GM19372 (cell line): ENCODE measurements at regions not wholly inside any gene's neighbourhood (a gene's known extent, or its start where the extent isn't known, plus 50 kb on each side); places are given as distances from the start of the nearest gene placed in this dataset.
A peak's percentile ranks its signal among the peaks of the same experiment; 100 is the strongest.
"Not testable (repeated sequence)": the region's sequence is repeated elsewhere in the genome, so short reads cannot be mapped to it uniquely, and the experiment has no call there.

Experiments
- ATAC-seq: cut with Tn5 transposase; IDR thresholded peaks from one replicate; pipeline ENCODE4 v1.9.1; 2021; ENCODE audit warnings: mild to moderate bottlenecking, low read depth, moderate library complexity; ENCODE audit not compliant: unreplicated experiment

- ATAC-seq, result not testable (repeated sequence)
These were observed 135.3 kb upstream of the RFC3 start for GRCh38 chr13:33682646-33683045.

DNA sequence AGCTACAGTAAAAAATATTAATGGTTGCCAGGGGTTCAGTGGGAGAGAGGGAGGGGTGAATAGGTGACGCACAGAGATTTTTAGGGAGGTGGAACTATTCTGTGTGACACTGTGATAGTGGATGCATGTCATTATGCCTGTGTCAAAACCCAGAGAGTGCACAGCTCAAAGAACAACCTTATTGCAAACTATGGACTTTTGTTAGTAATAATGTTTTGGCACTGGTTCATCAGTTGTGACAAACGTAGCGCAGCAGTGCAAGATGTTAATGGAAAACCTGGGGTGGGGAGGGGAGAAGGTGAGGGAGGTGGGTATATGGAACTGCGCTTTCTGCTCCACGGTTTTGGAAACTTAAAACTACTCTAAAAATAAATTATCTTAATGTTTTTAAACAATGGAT lies 134.6 kb upstream of the RFC3 start:
- ATAC-seq, result no peak

- ATAC-seq, result no peak
These were observed 133.1 kb upstream of the RFC3 start for GRCh38 chr13:33684874-33685273.

GRCh38 chr13:33686772-33687480 lies 131.0 kb upstream of the RFC3 start:
- no peak for ATAC-seq

DNA sequence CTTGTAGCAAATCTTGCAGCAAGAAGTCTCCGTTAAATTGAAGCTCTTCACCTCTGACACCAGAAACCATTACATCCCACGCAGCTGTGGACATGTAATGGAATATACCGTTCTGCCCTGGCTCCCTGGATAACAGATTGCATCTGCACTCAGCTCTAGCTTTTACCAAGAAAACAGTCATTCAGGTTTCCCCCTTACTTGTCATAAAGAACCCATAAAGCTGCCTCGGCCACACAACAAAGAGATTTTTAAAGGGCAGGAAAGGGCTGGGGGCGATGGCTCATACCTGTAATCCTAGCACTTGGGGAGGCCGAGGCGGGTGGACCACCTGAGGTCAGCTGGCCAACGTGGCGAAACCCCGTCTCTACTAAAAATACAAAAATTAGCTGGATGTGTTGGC lies 127.6 kb upstream of the RFC3 start:
- no peak for ATAC-seq

DNA sequence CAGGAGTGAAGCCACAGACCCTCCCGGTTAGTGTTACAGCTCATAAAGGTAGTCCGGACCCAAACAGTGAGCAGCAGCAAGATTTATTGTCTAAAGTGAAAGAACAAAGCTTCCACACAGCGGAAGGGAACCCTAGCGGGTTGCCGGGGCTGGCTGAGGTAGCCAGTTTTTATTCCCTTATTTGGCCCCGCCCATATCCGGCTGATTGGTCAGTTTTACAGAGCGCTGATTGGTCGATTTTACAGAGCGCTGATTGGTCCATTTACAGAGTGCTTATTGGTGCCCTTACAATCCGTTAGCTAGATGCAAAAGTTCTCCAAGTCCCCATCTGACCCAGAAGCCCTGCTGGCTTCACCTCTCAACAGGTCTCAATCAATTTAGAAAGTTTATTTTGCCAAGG lies 126.0 kb upstream of the RFC3 start:
- no peak for ATAC-seq

GRCh38 chr13:33692531-33692930 lies 125.4 kb upstream of the RFC3 start:
- no peak for ATAC-seq

GRCh38 chr13:33694546-33694945 lies 123.4 kb upstream of the RFC3 start:
- ATAC-seq, result no peak

DNA sequence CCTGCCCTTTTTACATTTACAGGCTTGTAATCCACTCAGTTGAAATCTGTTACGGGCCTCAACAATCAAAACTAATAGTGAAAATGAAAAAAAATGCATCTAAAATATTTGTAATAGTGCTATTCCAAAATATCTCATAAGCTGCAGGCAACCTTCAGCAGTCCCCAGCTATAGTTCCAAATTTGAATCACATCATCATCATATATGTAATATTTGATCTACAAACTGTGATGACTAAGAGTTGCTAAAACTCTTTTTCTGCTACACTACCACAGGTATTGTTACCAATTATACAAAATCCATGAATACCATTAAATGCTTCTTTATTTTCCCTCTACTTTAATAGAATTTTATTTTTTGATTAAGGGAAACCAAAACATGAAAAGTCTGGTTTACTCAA lies 121.4 kb upstream of the RFC3 start:
- no peak for ATAC-seq

DNA sequence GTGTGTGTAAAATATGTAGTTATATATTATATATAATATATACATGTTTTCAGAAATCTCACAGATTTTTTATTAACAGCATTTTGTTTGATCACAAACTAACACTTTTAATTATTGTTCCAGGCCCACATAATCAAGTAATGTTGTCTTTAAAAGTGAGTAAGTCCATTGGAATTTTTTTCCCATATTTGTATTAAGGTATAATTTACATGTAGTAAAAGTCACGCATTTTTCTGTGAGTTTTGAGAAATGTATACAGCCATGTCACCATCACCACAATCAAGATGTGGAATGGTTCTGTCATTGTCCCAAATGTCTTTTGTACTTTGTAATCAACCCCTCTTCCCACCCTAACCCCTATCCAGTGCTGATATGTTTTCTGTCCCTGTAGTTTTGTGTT lies 120.0 kb upstream of the RFC3 start:
- ATAC-seq, result no peak

DNA sequence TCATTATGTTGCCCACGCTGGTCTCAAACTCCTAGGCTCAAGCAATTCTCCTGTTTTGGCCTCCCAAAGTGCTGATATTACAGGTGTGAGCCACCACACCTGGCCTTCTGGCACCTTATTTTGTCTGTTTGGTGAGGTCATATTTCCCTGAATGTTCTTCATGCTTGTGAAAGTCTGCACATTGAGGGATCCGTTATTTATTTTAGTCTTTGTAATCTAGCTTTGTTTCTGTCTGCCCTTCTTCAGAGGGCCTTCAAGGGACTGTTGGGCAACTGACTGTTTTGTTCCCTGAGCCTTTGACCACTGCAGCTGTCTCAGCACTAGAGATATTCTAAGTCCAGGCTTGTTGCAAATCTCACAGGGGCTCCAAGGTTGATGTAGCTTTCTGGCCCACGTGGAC lies 110.5 kb upstream of the RFC3 start:
- no peak for ATAC-seq

DNA sequence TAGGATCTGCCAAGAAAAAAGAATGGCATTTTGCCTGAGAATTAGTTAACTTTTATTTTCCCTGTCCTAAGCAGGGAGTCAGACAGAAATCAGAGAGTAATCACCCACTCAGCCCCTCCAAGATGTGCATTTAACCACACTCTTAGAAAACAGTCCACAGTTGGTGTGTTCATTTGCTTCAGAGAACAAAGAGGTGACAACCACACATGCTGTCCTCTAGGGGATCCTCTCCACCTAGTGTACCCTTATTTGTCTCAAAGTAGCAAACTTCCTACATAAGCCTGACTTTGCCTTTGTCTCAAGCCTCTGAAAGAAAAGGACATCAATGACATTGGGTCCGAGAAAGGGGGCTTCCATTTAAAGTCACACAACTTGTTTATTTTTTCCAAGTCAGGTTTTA lies 107.0 kb upstream of the RFC3 start:
- no peak for ATAC-seq

- ATAC-seq, result no peak
These were observed 106.5 kb upstream of the RFC3 start for GRCh38 chr13:33711436-33711835.

DNA sequence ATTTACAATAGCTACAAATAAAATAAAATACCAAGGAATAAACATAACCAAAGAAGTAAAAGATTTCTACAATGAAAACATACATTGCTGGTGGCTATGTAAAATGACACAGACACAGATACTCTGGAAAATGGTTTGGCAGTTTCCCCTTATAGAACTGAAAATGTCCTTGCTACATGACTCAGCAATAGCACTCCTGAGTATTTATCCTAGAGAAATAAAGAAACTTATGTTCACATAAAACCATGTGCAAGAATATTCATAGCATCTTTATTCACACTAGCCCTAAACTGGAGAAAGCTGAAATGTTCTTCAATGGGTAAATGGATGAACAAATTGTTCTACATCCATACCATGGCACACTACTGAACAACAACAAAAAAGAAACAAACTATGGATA lies 100.2 kb upstream of the RFC3 start:
- ATAC-seq, result no peak

DNA sequence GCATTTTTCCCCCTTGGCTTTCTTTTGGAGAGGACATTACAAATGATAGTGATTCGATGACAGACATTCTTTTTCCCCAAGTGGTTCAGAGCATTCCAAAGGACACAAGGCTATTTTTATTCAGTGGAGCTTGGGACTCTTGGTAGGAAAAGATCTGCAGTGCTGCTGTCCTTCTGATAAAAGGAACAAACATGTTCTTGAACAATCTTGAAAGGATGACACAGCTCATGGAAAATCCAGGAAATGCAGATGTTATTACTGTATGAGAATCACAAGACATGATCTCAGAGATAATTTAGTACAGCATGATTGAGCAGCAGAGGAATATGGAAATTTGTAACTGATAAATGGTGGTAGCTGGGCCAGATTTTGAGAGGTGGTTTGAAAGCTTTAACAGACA lies 96.2 kb upstream of the RFC3 start:
- no peak for ATAC-seq

- ATAC-seq, result no peak
These were observed 95.6 kb upstream of the RFC3 start for GRCh38 chr13:33722216-33722915.

GRCh38 chr13:33723365-33723764 lies 94.6 kb upstream of the RFC3 start:
- no peak for ATAC-seq

GRCh38 chr13:33723772-33724435 lies 94.0 kb upstream of the RFC3 start:
- peak; percentile 58 for ATAC-seq

DNA sequence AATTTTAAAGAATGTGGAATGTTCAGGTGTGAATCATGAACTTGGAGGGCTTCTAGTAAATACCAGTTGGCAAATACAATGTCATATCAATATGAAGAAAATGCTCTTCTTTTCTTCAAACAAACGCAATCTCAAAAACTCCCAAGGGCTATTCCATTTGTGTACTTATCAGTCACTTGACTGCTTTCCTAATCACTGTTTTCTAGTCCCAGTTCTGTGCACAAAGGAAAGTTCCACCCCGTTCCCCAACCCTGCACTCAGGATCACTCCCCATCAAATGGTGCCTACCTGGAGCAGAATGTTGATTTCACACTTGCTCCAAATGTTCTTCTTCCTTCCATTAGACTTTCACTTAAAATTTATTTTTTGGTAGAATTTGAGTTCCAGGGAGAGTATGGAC lies 92.6 kb upstream of the RFC3 start:
- no peak for ATAC-seq

DNA sequence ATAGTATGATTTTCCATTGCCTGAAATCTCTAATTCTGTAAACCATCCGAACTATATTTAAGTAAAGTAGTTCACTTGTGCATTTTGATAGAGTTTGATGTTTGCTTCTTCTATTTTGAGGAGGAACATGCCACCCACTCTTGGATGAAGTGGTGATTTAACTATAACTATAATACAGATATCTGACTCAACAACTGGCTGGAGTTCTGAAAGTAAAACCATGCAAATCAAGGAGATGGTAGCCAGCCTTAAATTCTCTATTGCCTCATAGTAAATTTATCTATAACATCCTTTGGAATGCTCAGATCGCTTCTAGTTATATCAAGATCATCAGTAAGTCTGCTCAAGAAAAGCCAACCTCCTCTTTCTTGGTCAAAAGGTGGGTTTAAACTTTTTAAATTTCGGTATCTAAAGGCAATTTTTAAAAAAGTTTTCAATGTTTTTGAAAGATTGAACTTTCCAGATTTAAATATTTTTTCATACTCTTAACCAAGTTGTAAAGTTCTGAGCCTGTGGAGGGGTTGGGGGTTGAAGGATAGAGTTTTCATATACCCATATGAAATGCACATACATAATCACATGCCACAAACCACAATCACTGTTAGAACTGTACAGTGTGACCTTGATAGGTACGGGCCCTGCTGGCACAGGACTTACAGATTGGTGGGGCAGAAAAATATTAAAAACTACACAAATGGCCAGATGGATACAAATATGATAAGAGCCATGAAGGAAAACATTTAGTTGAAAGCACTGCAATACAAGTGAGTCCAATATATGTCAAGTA lies 90.5 kb upstream of the RFC3 start:
- no peak for ATAC-seq
